Prostate gland (tissue), 2 donors: ENCODE measurements at regions not wholly inside any gene's neighbourhood (a gene's known extent, or its start where the extent isn't known, plus 50 kb on each side); places are given as distances from the start of the nearest gene placed in this dataset.

Experiments
- CTCF ChIP-seq, 4 experiments: fragments of 200-600 bp in 2 of 4; fragments of 450-650 bp in 2 of 4; sonication (generic) in 2 of 4; IDR thresholded peaks; 1 replicate in 3 of 4; 2 replicates in 1 of 4; pipeline ENCODE4 v1.5.1; 2016 to 2019; ENCODE audit warnings: antibody characterized with exemption in 4 of 4, mild to moderate bottlenecking in 2 of 4, moderate library complexity in 2 of 4
- POLR2A ChIP-seq: fragments of 450-650 bp; IDR thresholded peaks from one replicate; pipeline ENCODE4 v1.6.1; 2016; ENCODE audit warnings: antibody characterized with exemption, mild to moderate bottlenecking

GRCh38 chr1:198887866-198888265 is 249.0 kb downstream of the PTPRC start:
- no peak for TF ChIP-seq POLR2A
- no peak for TF ChIP-seq CTCF (IDR thresholded peaks at IDR 0.05)
